ENCODE measurements at regions not wholly inside any gene's neighbourhood (a gene's known extent, or its start where the extent isn't known, plus 50 kb on each side); places are given as distances from the start of the nearest gene placed in this dataset.
A peak's percentile ranks its signal among the peaks of the same experiment; 100 is the strongest.

- no peak for TF ChIP-seq ZBTB1 (tag by site-specific recombination; IDR thresholded peaks at IDR 0.05)
- TF ChIP-seq OSR2 (tag by site-specific recombination; IDR thresholded peaks at IDR 0.05), result no peak
- no peak for TF ChIP-seq ZNF510 (tag by site-specific recombination; IDR thresholded peaks at IDR 0.05; ENCODE audit: insufficient replicate concordance)
- TF ChIP-seq IKZF3 (tag by site-specific recombination; IDR thresholded peaks at IDR 0.05), result no peak
- TF ChIP-seq ZIC2 (tag by site-specific recombination; IDR thresholded peaks at IDR 0.05), result peak; percentile 97
- TF ChIP-seq ZNF2 (tag by site-specific recombination; IDR thresholded peaks at IDR 0.05), result no peak
- peak; percentile 51 for TF ChIP-seq ZBTB17 (tag by site-specific recombination; IDR thresholded peaks at IDR 0.05)
- TF ChIP-seq ZNF501 (tag by site-specific recombination; IDR thresholded peaks at IDR 0.05), result no peak
- peak; percentile 87 for TF ChIP-seq GLIS2 (tag by site-specific recombination; IDR thresholded peaks at IDR 0.05)
- TF ChIP-seq ZNF654 (tag by site-specific recombination; IDR thresholded peaks at IDR 0.05; ENCODE audit: low read depth), result no peak
- no peak; the same call in 1 of the 2 replicates for TF ChIP-seq ZEB2 (tag by site-specific recombination; IDR thresholded peaks at IDR 0.05)
- no peak for TF ChIP-seq ZNF280D (tag by site-specific recombination; IDR thresholded peaks at IDR 0.05)
- TF ChIP-seq ZNF623 (tag by site-specific recombination; IDR thresholded peaks at IDR 0.05), result no peak
- TF ChIP-seq ATF2 (tag by site-specific recombination; IDR thresholded peaks at IDR 0.05; ENCODE audit: low read depth), result no peak
- no peak for TF ChIP-seq TCF7L2 (IDR thresholded peaks at IDR 0.05; ENCODE audit: borderline replicate concordance, low read depth, low read length)
- no peak for TF ChIP-seq ZNF449 (tag by site-specific recombination; IDR thresholded peaks at IDR 0.05)
- TF ChIP-seq ZNF777 (tag by site-specific recombination; IDR thresholded peaks at IDR 0.05; ENCODE audit: borderline replicate concordance), result peak; percentile 90
- no peak for TF ChIP-seq ZNF148 (tag by site-specific recombination; IDR thresholded peaks at IDR 0.05; ENCODE audit: borderline replicate concordance)
- no peak for TF ChIP-seq ZFP3 (tag by site-specific recombination; IDR thresholded peaks at IDR 0.05; ENCODE audit: low read depth)
- no peak for TF ChIP-seq PRDM6 (tag by site-specific recombination; IDR thresholded peaks at IDR 0.05)
- TF ChIP-seq ZNF704 (tag by site-specific recombination; IDR thresholded peaks at IDR 0.05), result no peak
- 0 out of 2 replicates have a peak, but pooled peaks have one; percentile 33 for TF ChIP-seq YY1 (tag by site-specific recombination; IDR thresholded peaks at IDR 0.05)
- TF ChIP-seq ZNF692 (tag by site-specific recombination; IDR thresholded peaks at IDR 0.05), result peak; percentile 18; the same call in 1 of the 2 replicates
- no peak for TF ChIP-seq ZNF184 (tag by site-specific recombination; IDR thresholded peaks at IDR 0.05)
These were observed 117.7 kb upstream of the C14orf180 start (continued) for GRCh38 chr14:104461676-104462449.

Data from HEK293 (cell line).